T47D (cell line): ENCODE measurements at regions not wholly inside any gene's neighbourhood (a gene's known extent, or its start where the extent isn't known, plus 50 kb on each side); places are given as distances from the start of the nearest gene placed in this dataset.
A peak's percentile ranks its signal among the peaks of the same experiment; 100 is the strongest.

Experiments used
- DNase-seq, 2 experiments: peaks; one replicate each; pipeline versions ENCODE4 v3.0.0 to v3.0.0-alpha.2; 2011 to 2012; ENCODE audit warnings: low read depth in 1 of 2, low spot score in 1 of 2
- JUND ChIP-seq: IDR thresholded peaks from 2 replicates; pipeline ENCODE4 v1.6.1; 2012; ENCODE audit warnings: low read depth
- in situ Hi-C: cut with HindIII; loops from 2 replicates; pipeline ENCODE4 v1.10.0; 2016; ENCODE audit warnings: low sequenced_read_pairs, low pct_unique_long_range_greater_than_20kb

DNA sequence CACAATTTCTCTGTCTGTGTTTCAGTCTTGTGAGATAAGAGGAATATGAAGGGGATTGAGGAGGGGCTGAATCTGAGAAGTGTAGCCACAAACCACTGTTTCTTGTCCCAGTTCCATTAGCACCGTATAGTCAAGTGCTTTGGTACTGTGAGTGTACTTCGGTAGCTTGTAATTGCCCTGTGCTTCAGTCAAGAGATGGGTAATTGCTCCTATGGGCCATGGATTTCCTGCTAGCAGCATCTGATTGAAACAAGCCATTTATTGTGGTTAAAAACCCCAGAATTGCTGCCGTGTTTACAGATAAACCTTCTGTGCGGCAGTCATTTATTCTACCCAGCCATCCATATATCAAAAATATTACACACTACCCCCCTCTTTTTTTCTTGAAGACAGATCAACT, 98.6 kb downstream of the MAT2B start:
- in situ Hi-C loops: no loop called here
- no peak for DNase-seq
- TF ChIP-seq JUND: no peak

- in situ Hi-C loops: no loop called here
- no peak for DNase-seq
These were observed 101.8 kb downstream of the MAT2B start for GRCh38 chr5:163607256-163607655.

DNA sequence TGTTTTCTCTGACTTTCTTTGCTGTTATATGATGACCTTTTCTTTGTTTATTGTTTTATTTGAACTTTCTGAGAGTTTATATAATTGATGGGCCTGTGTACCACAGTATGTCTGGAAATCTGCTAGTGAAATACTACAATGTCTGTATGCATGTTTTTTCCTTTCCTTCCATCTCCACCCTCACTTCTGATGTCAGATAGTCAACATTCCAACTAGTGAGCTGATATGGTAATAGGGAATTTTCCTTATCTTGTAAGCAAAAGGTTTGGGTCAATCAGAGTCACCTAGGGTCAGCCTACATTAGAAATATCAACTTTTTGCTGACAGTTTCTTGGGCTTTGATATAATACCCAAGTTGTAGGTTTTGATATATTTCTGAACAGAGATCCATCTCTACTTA, 103.2 kb downstream of the MAT2B start:
- in situ Hi-C loops: no loop called here
- no peak for DNase-seq
- no peak for TF ChIP-seq JUND

More at GRCh38 chr5:163607256-163607655, 101.8 kb downstream of the MAT2B start:
- TF ChIP-seq JUND: no peak

- in situ Hi-C loops: no loop called here
- no peak for TF ChIP-seq JUND
- DNase-seq: no peak
These were observed 104.5 kb downstream of the MAT2B start for GRCh38 chr5:163609910-163610309.

GRCh38 chr5:163612358-163613149, 107.1 kb downstream of the MAT2B start:
- TF ChIP-seq JUND: no peak
- in situ Hi-C loops: no loop called here
- no peak for DNase-seq

DNA sequence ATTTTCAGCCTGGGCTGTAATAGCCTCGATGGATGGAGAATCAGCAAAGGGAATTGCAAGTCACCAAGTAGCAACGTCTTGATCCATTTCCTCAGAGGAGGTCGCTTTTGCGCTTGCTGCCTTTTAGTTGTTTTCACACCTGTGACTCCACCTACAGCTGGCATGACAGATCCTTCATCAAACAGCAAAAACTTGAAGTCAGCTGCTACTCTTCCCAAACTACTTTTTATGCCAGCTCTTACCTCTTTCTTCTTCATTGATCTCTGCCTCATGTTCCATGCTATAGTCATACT, 107.7 kb downstream of the MAT2B start:
- TF ChIP-seq JUND: no peak
- in situ Hi-C loops: no loop called here

GRCh38 chr5:163614787-163615186, 109.4 kb downstream of the MAT2B start:
- TF ChIP-seq JUND: no peak
- in situ Hi-C loops: no loop called here
- DNase-seq: no peak

More for the DNA sequence above, 107.7 kb downstream of the MAT2B start:
- peak in 1 of 2 experiments; percentile 39 for DNase-seq

DNA sequence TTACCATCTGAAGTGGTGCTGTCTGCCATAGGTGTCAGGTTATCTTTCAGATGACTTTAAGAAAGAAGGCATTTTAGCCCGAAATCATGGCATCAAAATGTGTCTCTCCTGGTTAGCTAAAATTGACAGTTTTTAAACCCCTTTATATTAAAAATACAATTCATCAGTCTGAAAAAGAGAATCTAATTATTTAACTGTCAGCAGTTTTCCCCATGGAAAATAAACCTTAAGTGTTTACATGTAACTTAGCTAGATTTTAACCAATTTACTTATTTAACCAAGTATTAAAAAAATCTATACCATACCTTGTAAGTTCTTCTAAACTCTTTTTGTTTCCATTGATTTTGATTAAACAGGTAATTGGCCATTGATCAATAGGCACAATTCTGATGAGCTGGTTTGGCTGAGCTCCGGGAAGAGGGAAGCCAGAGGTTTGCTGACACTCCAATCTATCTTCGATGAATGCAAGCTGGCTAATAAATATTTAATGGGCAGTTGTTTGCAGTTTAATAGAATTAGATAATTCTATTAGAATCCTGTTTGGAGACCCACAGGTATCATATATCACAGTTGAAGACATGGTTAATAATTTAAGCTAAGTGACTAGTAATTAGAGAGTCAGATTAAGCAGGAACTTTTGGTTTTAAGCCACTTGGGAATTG, 114.0 kb downstream of the MAT2B start:
- in situ Hi-C loops: no loop called here
- TF ChIP-seq JUND: no peak
- DNase-seq: no peak

GRCh38 chr5:163619951-163620350, 114.5 kb downstream of the MAT2B start:
- no peak for TF ChIP-seq JUND
- no peak for DNase-seq
- in situ Hi-C loops: no loop called here

DNA sequence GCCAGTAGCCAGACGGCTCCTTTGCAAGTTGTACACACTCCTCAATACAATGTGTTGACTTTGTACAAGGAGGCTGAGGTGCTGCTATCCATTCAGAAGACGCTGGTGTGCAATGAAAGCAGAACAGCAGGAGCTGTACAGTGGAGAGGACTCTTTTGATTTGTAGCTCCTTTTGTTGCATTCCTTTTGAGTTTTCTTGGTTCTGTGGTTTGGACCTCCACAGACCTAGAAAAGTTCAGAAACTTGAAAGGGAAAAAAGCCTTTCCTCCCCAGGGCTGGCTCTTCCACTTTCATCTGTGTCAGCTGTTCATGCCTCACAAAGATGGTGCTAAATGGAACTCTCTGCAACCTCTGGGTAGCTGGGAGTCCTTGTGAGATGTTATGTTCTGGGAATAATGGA, 117.4 kb downstream of the MAT2B start:
- TF ChIP-seq JUND: no peak

GRCh38 chr5:163623524-163623923, 118.1 kb downstream of the MAT2B start:
- no peak for TF ChIP-seq JUND
- in situ Hi-C loops: no loop called here
- DNase-seq: no peak

More for the DNA sequence above, 117.4 kb downstream of the MAT2B start:
- DNase-seq: no peak
- in situ Hi-C loops: no loop called here

- DNase-seq: no peak
- TF ChIP-seq JUND: no peak
- in situ Hi-C loops: no loop called here
These were observed 118.6 kb downstream of the MAT2B start for GRCh38 chr5:163623986-163624385.

- DNase-seq: no peak
- in situ Hi-C loops: no loop called here
- TF ChIP-seq JUND: no peak
These were observed 119.0 kb downstream of the MAT2B start for GRCh38 chr5:163624431-163624830.
